GM12874 (cell line): ENCODE measurements at regions not wholly inside any gene's neighbourhood (a gene's known extent, or its start where the extent isn't known, plus 50 kb on each side); places are given as distances from the start of the nearest gene placed in this dataset.

Source experiments
- CTCF ChIP-seq: IDR thresholded peaks from 2 replicates; pipeline ENCODE4 v1.5.1; 2011; ENCODE audit warnings: low read depth, mild to moderate bottlenecking, control low read depth, low read length, moderate library complexity; ENCODE audit not compliant: insufficient read depth

GRCh38 chr1:5416518-5416917 is 575.7 kb downstream of the NPHP4 start:
- TF ChIP-seq CTCF = no peak

- no peak for TF ChIP-seq CTCF
These were observed 576.6 kb downstream of the NPHP4 start for GRCh38 chr1:5415606-5416005.

GRCh38 chr1:5410652-5411051 is 581.6 kb downstream of the NPHP4 start:
- no peak for TF ChIP-seq CTCF

- no peak for TF ChIP-seq CTCF
These were observed 583.8 kb downstream of the NPHP4 start for GRCh38 chr1:5408401-5408800.

GRCh38 chr1:5405263-5405662 is 587.0 kb downstream of the NPHP4 start:
- TF ChIP-seq CTCF = no peak

GRCh38 chr1:5404412-5405203 is 587.6 kb downstream of the NPHP4 start:
- TF ChIP-seq CTCF = no peak

GRCh38 chr1:5403935-5404334 is 588.3 kb downstream of the NPHP4 start:
- TF ChIP-seq CTCF = no peak
